ENCODE measurements at regions not wholly inside any gene's neighbourhood (a gene's known extent, or its start where the extent isn't known, plus 50 kb on each side); places are given as distances from the start of the nearest gene placed in this dataset.
A peak's percentile ranks its signal among the peaks of the same experiment; 100 is the strongest.
"Not testable (repeated sequence)": the region's sequence is repeated elsewhere in the genome, so short reads cannot be mapped to it uniquely, and the experiment has no call there.

- no peak for DNase-seq (ENCODE audit: low read depth in 2 of 2)
Observed at GRCh38 chr3:117005274-117005673, 295.7 kb downstream of the TUSC7 start.

- no peak for DNase-seq (ENCODE audit: low read depth in 2 of 2)
Observed at GRCh38 chr3:117005911-117006522, 296.4 kb downstream of the TUSC7 start.

- DNase-seq (ENCODE audit: low read depth in 2 of 2), result no peak
Observed at GRCh38 chr3:117010318-117010717, 300.7 kb downstream of the TUSC7 start.

- no peak for DNase-seq (ENCODE audit: low read depth in 2 of 2)
Observed at GRCh38 chr3:117011687-117012250, 302.2 kb downstream of the TUSC7 start.

- DNase-seq (ENCODE audit: low read depth in 2 of 2), result no peak
Observed at GRCh38 chr3:117016378-117016777, 306.8 kb downstream of the TUSC7 start.

- DNase-seq (ENCODE audit: low read depth in 2 of 2), result no peak
Observed at GRCh38 chr3:117017135-117017894, 307.7 kb downstream of the TUSC7 start.

- DNase-seq (ENCODE audit: low read depth in 2 of 2), result no peak
Observed at GRCh38 chr3:117018655-117019054, 309.1 kb downstream of the TUSC7 start.

- DNase-seq (ENCODE audit: low read depth in 2 of 2), result peak in 1 of 2 experiments; percentile 3
Observed at GRCh38 chr3:117019082-117019713, 309.6 kb downstream of the TUSC7 start.

- no peak for DNase-seq (ENCODE audit: low read depth in 2 of 2)
Observed at GRCh38 chr3:117026401-117026800, 316.8 kb downstream of the TUSC7 start.

- DNase-seq (ENCODE audit: low read depth in 2 of 2), result no peak
Observed at GRCh38 chr3:117035745-117036144, 326.2 kb downstream of the TUSC7 start.

- DNase-seq (ENCODE audit: low read depth in 2 of 2), result no peak
Observed at GRCh38 chr3:117036259-117036799, 326.8 kb downstream of the TUSC7 start.

- no peak for DNase-seq (ENCODE audit: low read depth in 2 of 2)
Observed at GRCh38 chr3:117045143-117045542, 335.6 kb downstream of the TUSC7 start.

- DNase-seq (ENCODE audit: low read depth in 2 of 2), result no peak
Observed at GRCh38 chr3:117047951-117048705, 338.5 kb downstream of the TUSC7 start.

- no peak for DNase-seq (ENCODE audit: low read depth in 2 of 2)
Observed at GRCh38 chr3:117052395-117052794, 342.8 kb downstream of the TUSC7 start.

GRCh38 chr3:117054556-117054955 is 345.0 kb downstream of the TUSC7 start:
- DNase-seq (ENCODE audit: low read depth in 2 of 2), result no peak

- DNase-seq (ENCODE audit: low read depth in 2 of 2), result not testable (repeated sequence)
Observed at GRCh38 chr3:117056946-117057345, 347.4 kb downstream of the TUSC7 start.

- DNase-seq (ENCODE audit: low read depth in 2 of 2), result no peak
Observed at GRCh38 chr3:117059067-117059955, 349.7 kb downstream of the TUSC7 start.

GRCh38 chr3:117059956-117060270 is 350.3 kb downstream of the TUSC7 start:
- no peak for DNase-seq (ENCODE audit: low read depth in 2 of 2)

- DNase-seq (ENCODE audit: low read depth in 2 of 2), result no peak
Observed at GRCh38 chr3:117063930-117064329, 354.4 kb downstream of the TUSC7 start.

GRCh38 chr3:117068301-117068700 is 358.7 kb downstream of the TUSC7 start:
- DNase-seq (ENCODE audit: low read depth in 2 of 2), result no peak

- DNase-seq (ENCODE audit: low read depth in 2 of 2), result no peak
Observed at GRCh38 chr3:117074826-117075225, 365.2 kb downstream of the TUSC7 start.
